HEK293 (cell line): ENCODE measurements at regions not wholly inside any gene's neighbourhood (a gene's known extent, or its start where the extent isn't known, plus 50 kb on each side); places are given as distances from the start of the nearest gene placed in this dataset.

Experiments used
- HOXA7 ChIP-seq: sonication (generic); formaldehyde crosslinking; IDR thresholded peaks from 2 replicates; pipeline ENCODE4 v1.8.1; 2022; ENCODE audit warnings: missing genetic modification reagents, borderline replicate concordance
- ZNF292 ChIP-seq: fragments of 450-650 bp; formaldehyde crosslinking; IDR thresholded peaks from 2 replicates; pipeline ENCODE4 v1.5.1; 2016; ENCODE audit warnings: low read depth, missing biosample characterization, missing genetic modification characterization, borderline replicate concordance
- ZNF544 ChIP-seq: fragments of 450-650 bp; formaldehyde crosslinking; IDR thresholded peaks from 2 replicates; pipeline ENCODE4 v1.5.0; 2017; ENCODE audit warnings: missing biosample characterization, missing genetic modification characterization
- ZNF626 ChIP-seq: fragments of 450-650 bp; sonication (Bioruptor Pico); formaldehyde crosslinking; IDR thresholded peaks from 2 replicates; pipeline ENCODE4 v1.5.1; 2018; ENCODE audit warnings: missing biosample characterization, missing genetic modification characterization, inconsistent platforms
- ZNF837 ChIP-seq: fragments of 450-650 bp; formaldehyde crosslinking; IDR thresholded peaks from 2 replicates; pipeline ENCODE4 v1.5.1; 2016; ENCODE audit warnings: missing biosample characterization, missing genetic modification characterization
- TF ChIP-seq, protein P1 (sequence below): fragments of 450-650 bp; IDR thresholded peaks from 2 replicates; pipeline ENCODE4 v1.5.1; 2018; ENCODE audit warnings: missing biosample characterization, missing genetic modification characterization
- TF ChIP-seq, protein P2 (sequence below): fragments of 450-650 bp; formaldehyde crosslinking; IDR thresholded peaks from 2 replicates; pipeline ENCODE4 v1.5.1; 2016; ENCODE audit warnings: missing biosample characterization, missing genetic modification characterization

DNA sequence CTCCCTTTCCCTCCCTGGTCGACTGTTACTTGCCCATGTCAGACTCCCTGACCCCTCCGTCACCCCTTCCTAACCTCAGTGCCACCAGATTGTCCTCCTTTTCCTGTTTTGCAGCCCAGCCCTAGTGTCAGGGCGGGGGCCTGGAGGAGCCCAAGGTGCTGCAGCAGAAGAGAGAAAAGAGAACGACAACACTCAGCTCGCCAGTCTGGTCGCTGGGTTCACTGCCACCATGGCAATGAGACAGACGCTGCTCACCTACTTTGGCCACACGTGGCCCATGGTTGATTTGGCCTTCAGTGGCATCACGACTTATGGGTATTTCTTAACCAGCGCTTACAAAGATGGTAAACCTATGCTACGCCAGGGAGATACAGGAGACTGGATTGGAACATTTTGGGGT lies 108.4 kb upstream of the RMDN2 start:
- TF ChIP-seq, protein P1, sequence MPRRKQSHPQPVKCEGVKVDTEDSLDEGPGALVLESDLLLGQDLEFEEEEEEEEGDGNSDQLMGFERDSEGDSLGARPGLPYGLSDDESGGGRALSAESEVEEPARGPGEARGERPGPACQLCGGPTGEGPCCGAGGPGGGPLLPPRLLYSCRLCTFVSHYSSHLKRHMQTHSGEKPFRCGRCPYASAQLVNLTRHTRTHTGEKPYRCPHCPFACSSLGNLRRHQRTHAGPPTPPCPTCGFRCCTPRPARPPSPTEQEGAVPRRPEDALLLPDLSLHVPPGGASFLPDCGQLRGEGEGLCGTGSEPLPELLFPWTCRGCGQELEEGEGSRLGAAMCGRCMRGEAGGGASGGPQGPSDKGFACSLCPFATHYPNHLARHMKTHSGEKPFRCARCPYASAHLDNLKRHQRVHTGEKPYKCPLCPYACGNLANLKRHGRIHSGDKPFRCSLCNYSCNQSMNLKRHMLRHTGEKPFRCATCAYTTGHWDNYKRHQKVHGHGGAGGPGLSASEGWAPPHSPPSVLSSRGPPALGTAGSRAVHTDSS (tag by site-specific recombination) = no peak
- TF ChIP-seq HOXA7 (CRISPR knock-in tag) = no peak
- no peak for TF ChIP-seq ZNF544 (tag by site-specific recombination)
- TF ChIP-seq ZNF292 = no peak
- no peak for TF ChIP-seq ZNF626
- no peak for TF ChIP-seq ZNF837 (tag by site-specific recombination)
- TF ChIP-seq, protein P2, sequence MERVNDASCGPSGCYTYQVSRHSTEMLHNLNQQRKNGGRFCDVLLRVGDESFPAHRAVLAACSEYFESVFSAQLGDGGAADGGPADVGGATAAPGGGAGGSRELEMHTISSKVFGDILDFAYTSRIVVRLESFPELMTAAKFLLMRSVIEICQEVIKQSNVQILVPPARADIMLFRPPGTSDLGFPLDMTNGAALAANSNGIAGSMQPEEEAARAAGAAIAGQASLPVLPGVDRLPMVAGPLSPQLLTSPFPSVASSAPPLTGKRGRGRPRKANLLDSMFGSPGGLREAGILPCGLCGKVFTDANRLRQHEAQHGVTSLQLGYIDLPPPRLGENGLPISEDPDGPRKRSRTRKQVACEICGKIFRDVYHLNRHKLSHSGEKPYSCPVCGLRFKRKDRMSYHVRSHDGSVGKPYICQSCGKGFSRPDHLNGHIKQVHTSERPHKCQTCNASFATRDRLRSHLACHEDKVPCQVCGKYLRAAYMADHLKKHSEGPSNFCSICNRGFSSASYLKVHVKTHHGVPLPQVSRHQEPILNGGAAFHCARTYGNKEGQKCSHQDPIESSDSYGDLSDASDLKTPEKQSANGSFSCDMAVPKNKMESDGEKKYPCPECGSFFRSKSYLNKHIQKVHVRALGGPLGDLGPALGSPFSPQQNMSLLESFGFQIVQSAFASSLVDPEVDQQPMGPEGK = no peak
